Endothelial cell of umbilical vein (primary cell): ENCODE measurements at regions not wholly inside any gene's neighbourhood (a gene's known extent, or its start where the extent isn't known, plus 50 kb on each side); places are given as distances from the start of the nearest gene placed in this dataset.

Experiments used
- BruUV-seq: library from RNA; stranded (reverse); fragments of 400-500 nt; replicated peaks from 2 replicates; lab custom pipeline; 2021; lab: Mats Ljungman, UMichigan
- CTCF ChIA-PET: fragments of 300-600, 350-600 bp; sonication (Branson Sonifier 250); formaldehyde crosslinking; loops from one replicate; lab custom pipeline; 2021; ENCODE audit warnings: antibody characterized with exemption, inconsistent platforms; lab: Charles Lee
- POLR2A ChIA-PET: fragments of 300-600, 350-600 bp; sonication (Branson Sonifier 250); formaldehyde crosslinking; loops from one replicate; lab custom pipeline; 2021; ENCODE audit warnings: antibody characterized with exemption, inconsistent platforms; lab: Charles Lee
- DNase-seq: peaks from one replicate; pipeline ENCODE4 v3.0.0-alpha.2; 2011; ENCODE audit warnings: low read depth, low spot score
- FAIRE-seq: peaks from 2 replicates; lab custom pipeline; 2011; peaks lifted over from hg19 to GRCh38; lab: Jason Lieb, UNC
- H2AFZ ChIP-seq: 2 replicates; pipeline ENCODE4 v1.6.0; 2012; ENCODE audit warnings: low read depth, low read length, control low read depth, inconsistent platforms
- H3K27ac ChIP-seq: 2 replicates; pipeline ENCODE4 v1.5.1; 2011; ENCODE audit warnings: low read depth, mild to moderate bottlenecking, control low read depth, low read length, moderate library complexity; ENCODE audit not compliant: insufficient read depth
- H3K27me3 ChIP-seq, 2 experiments: 2 replicates each; pipeline versions ENCODE4 v1.6.0 to v1.6.1; 2011; ENCODE audit warnings: low read length in 2 of 2, mixed read lengths in 1 of 2; ENCODE audit not compliant: control insufficient read depth in 2 of 2, insufficient read depth in 2 of 2
- H3K36me3 ChIP-seq, 2 experiments: 2 replicates in 1 of 2; 3 replicates in 1 of 2; pipeline ENCODE4 v1.5.1; 2011; ENCODE audit warnings: low read length in 2 of 2, mild to moderate bottlenecking in 1 of 2, moderate library complexity in 1 of 2; ENCODE audit not compliant: control insufficient read depth in 2 of 2, insufficient read depth in 2 of 2; ENCODE audit errors: extremely low read depth in 1 of 2
- H3K4me1 ChIP-seq: 3 replicates; pipeline ENCODE4 v1.5.1; 2011; ENCODE audit warnings: mild to moderate bottlenecking, low read length; ENCODE audit not compliant: control insufficient read depth, insufficient read depth; ENCODE audit errors: extremely low read depth
- H3K4me2 ChIP-seq: 2 replicates; pipeline ENCODE4 v1.6.1; 2011; ENCODE audit warnings: low read length, control low read depth, mixed read lengths; ENCODE audit not compliant: insufficient read depth
- H3K4me3 ChIP-seq, 3 experiments: fragments of 200-600 bp in 1 of 3; sonication (generic), shearing (Covaris generic) in 1 of 3; replicated peaks in 1 of 3; 2 replicates each; pipeline ENCODE4 v1.5.1; 2011 to 2016; ENCODE audit warnings: control low read depth in 3 of 3, low read length in 3 of 3, mild to moderate bottlenecking in 2 of 3, inconsistent platforms in 1 of 3, low read depth in 1 of 3, moderate library complexity in 1 of 3; ENCODE audit not compliant: insufficient read depth in 1 of 3
- H3K79me2 ChIP-seq: 2 replicates; pipeline ENCODE4 v1.6.0; 2012; ENCODE audit warnings: low read length, inconsistent platforms; ENCODE audit not compliant: control insufficient read depth, insufficient read depth
- H3K9ac ChIP-seq: replicated peaks from 2 replicates; pipeline ENCODE3; 2011; ENCODE audit warnings: low read length, control low read depth; ENCODE audit not compliant: insufficient read depth; ENCODE audit errors: extremely low read depth
- H3K9me1 ChIP-seq: replicated peaks from 3 replicates; pipeline ENCODE4 v1.6.0; 2011; ENCODE audit warnings: mild to moderate bottlenecking, low read length; ENCODE audit not compliant: control insufficient read depth, insufficient read depth; ENCODE audit errors: extremely low read depth
- H3K9me3 ChIP-seq: replicated peaks from 2 replicates; pipeline ENCODE4 v1.5.1; 2012; ENCODE audit warnings: low read length, inconsistent platforms; ENCODE audit not compliant: control insufficient read depth, insufficient read depth
- H4K20me1 ChIP-seq: replicated peaks from 2 replicates; pipeline ENCODE3; 2011; ENCODE audit warnings: mild to moderate bottlenecking, low read length; ENCODE audit not compliant: control insufficient read depth, insufficient read depth; ENCODE audit errors: extremely low read depth
- EZH2 ChIP-seq: IDR thresholded peaks from 2 replicates; pipeline ENCODE4 v1.6.1; 2012; ENCODE audit warnings: borderline replicate concordance, low read depth, mild to moderate bottlenecking, moderate library complexity, low read length, inconsistent platforms; ENCODE audit not compliant: severe bottlenecking
- FOS ChIP-seq: IDR thresholded peaks from 2 replicates; pipeline ENCODE4 v1.6.1; 2011; ENCODE audit warnings: mild to moderate bottlenecking, low read length, moderate library complexity, borderline replicate concordance; ENCODE audit not compliant: insufficient read depth
- GATA2 ChIP-seq: IDR thresholded peaks from 2 replicates; pipeline ENCODE4 v1.7.0; 2011; ENCODE audit warnings: low read depth, mild to moderate bottlenecking, moderate library complexity, mixed read lengths, low read length; ENCODE audit not compliant: insufficient read length, insufficient read depth
- JUN ChIP-seq: IDR thresholded peaks from 2 replicates; pipeline ENCODE4 v1.6.1; 2011; ENCODE audit warnings: borderline replicate concordance, low read depth; ENCODE audit not compliant: insufficient read length, insufficient read depth
- MYC ChIP-seq: IDR thresholded peaks from one replicate; pipeline ENCODE4 v1.6.1; 2011; ENCODE audit warnings: mild to moderate bottlenecking, low read depth, low read length
- POLR2A ChIP-seq: IDR thresholded peaks from 2 replicates; pipeline ENCODE4 v1.6.1; 2012; ENCODE audit warnings: low read depth, mild to moderate bottlenecking, control low read depth, low read length
- POLR2AphosphoS5 ChIP-seq: IDR thresholded peaks from 2 replicates; pipeline ENCODE4 v1.6.1; 2012; ENCODE audit warnings: low read depth, mild to moderate bottlenecking, control low read depth, low read length, moderate library complexity; ENCODE audit not compliant: insufficient read depth
- dilution Hi-C: fragments of 300-500 bp; cut with MboI; formaldehyde crosslinking; loops from one replicate; pipeline ENCODE4 v1.15.0; 2019; ENCODE audit warnings: low sequenced_read_pairs; ENCODE audit not compliant: extremely low pct_ligation_motif_present
- intact Hi-C: fragments of 100-400 bp; cut with micrococcal nuclease; formaldehyde crosslinking; loops from one replicate; pipeline ENCODE4 v1.10.0; 2022
- TF ChIP-seq, protein P1 (sequence below): IDR thresholded peaks from 2 replicates; pipeline ENCODE4 v1.6.1; 2011; ENCODE audit not compliant: insufficient read depth, insufficient read length
- TF ChIP-seq, protein P2 (sequence below), 2 donors: IDR thresholded peaks; 1 replicate in 1 of 2; 2 replicates in 1 of 2; pipeline ENCODE4 v1.5.1; 2011; ENCODE audit warnings: low read length in 2 of 2, mild to moderate bottlenecking in 2 of 2, moderate library complexity in 2 of 2, control low read depth in 1 of 2, inconsistent platforms in 1 of 2, low read depth in 1 of 2; ENCODE audit not compliant: insufficient read depth in 1 of 2; ENCODE audit errors: extremely low read depth in 1 of 2

DNA sequence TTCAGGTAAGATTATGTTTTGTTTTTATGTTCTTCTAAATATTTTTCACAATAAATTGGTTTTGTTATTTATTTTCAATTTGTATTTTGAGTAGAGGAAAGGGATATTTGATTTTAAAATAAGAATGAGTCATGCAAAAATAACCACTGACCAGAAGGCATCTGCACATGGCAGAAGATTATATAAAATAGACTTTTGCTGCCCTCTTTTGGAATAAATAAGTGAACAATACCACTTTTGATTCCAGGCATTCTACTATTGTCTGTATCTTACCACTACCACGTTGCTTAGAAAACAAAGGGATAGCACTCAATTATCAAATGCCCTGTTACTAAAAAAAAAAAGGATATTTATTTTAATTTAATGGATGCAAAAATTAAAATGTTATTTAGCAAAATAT lies 227.3 kb upstream of the ITGA1 start:
- FAIRE-seq = no peak
- BruUV-seq = no TSS peak
- Histone ChIP-seq H3K4me3 (no peak overlapping the region), H3K27me3 (no peaks in the 10 kb centered on the region), H3K4me2 (no peak overlapping the region), H3K9ac (no peak overlapping the region), H3K4me1 (no peaks in the 10 kb centered on the region), H2AFZ (no peak overlapping the region), H3K27ac (no peak overlapping the region), H3K9me3 (no peaks in the 10 kb centered on the region), H3K79me2 (no peaks in the 10 kb centered on the region), H4K20me1 (no peaks in the 10 kb centered on the region), H3K9me1 (no peaks in the 10 kb centered on the region), H3K36me3 (no peaks in the 10 kb centered on the region)
- DNase-seq = peak; percentile 14
- intact Hi-C loops (loop anchor here (2.0 kb wide), 2 partner anchors 554 to 1602 kb away; no protein-coding TSS in a partner anchor), dilution Hi-C loops (no loop called here)
- TF ChIP-seq FOS = no peak
- no peak for TF ChIP-seq JUN
- POLR2A ChIA-PET = no interaction called here
- CTCF ChIA-PET = interaction anchor here (1.2 to 1.4 kb wide), 2 partner anchors 9 to 1601 kb away, joined by 4 to 7 read pairs; no protein-coding TSS in a partner anchor

DNA sequence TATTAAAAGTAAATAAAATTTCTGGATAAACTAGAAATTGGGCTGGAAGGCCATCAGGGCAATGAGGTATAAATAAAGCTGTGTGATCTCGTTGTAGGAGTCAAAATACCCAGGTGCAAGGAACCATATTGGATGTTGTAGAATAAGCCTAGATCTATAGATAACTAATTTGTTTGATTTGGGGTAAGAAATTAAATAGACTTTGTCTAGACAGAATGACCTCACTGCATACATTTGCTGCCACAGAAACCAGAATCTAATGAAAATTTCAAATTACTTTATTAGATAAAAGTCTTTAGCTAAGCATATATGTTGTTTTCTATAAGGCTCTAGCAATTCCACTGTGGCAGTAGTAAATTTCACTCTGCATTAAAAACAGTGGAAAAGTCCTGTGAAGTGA lies 225.2 kb upstream of the ITGA1 start:
- Histone ChIP-seq H2AFZ (no peak overlapping the region), H3K27ac (no peak overlapping the region), H3K4me3 (no peak overlapping the region), H3K4me1 (no peaks in the 10 kb centered on the region), H3K9me1 (no peaks in the 10 kb centered on the region), H3K9ac (no peak overlapping the region), H3K36me3 (no peaks in the 10 kb centered on the region), H3K9me3 (no peaks in the 10 kb centered on the region), H4K20me1 (no peaks in the 10 kb centered on the region), H3K79me2 (no peaks in the 10 kb centered on the region), H3K27me3 (no peaks in the 10 kb centered on the region), H3K4me2 (no peak overlapping the region)
- POLR2A ChIA-PET = no interaction called here
- dilution Hi-C loops (no loop called here), intact Hi-C loops (no loop called here)
- no peak for DNase-seq
- BruUV-seq = no TSS peak
- FAIRE-seq = no peak
- CTCF ChIA-PET = no interaction called here
- TF ChIP-seq, protein P1, sequence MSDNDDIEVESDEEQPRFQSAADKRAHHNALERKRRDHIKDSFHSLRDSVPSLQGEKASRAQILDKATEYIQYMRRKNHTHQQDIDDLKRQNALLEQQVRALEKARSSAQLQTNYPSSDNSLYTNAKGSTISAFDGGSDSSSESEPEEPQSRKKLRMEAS = no peak
- TF ChIP-seq POLR2AphosphoS5 (no peak), JUN (no peak), GATA2 (no peak), POLR2A (no peak), FOS (no peak), MYC (no peak), EZH2 (no peak)
- TF ChIP-seq, protein P2, sequence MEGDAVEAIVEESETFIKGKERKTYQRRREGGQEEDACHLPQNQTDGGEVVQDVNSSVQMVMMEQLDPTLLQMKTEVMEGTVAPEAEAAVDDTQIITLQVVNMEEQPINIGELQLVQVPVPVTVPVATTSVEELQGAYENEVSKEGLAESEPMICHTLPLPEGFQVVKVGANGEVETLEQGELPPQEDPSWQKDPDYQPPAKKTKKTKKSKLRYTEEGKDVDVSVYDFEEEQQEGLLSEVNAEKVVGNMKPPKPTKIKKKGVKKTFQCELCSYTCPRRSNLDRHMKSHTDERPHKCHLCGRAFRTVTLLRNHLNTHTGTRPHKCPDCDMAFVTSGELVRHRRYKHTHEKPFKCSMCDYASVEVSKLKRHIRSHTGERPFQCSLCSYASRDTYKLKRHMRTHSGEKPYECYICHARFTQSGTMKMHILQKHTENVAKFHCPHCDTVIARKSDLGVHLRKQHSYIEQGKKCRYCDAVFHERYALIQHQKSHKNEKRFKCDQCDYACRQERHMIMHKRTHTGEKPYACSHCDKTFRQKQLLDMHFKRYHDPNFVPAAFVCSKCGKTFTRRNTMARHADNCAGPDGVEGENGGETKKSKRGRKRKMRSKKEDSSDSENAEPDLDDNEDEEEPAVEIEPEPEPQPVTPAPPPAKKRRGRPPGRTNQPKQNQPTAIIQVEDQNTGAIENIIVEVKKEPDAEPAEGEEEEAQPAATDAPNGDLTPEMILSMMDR (IDR thresholded peaks at IDR 0.05; ENCODE audit: extremely low read depth in 1 of 2, insufficient read depth in 1 of 2, low read depth in 1 of 2, low read length in 2 of 2) = no peak
